Fibroblast of villous mesenchyme (primary cell): ENCODE measurements at regions not wholly inside any gene's neighbourhood (a gene's known extent, or its start where the extent isn't known, plus 50 kb on each side); places are given as distances from the start of the nearest gene placed in this dataset.

Source experiments
- DNase-seq: peaks from one replicate; pipeline ENCODE4 v3.0.0-alpha.2; 2010; ENCODE audit warnings: low read depth
- H3K4me3 ChIP-seq: 2 replicates; pipeline ENCODE4 v1.5.1; 2011; ENCODE audit warnings: low read depth, mild to moderate bottlenecking, low read length
- TF ChIP-seq, protein P1 (sequence below): IDR thresholded peaks from 2 replicates; pipeline ENCODE4 v1.5.1; 2012; ENCODE audit warnings: low read depth, mild to moderate bottlenecking, low read length; ENCODE audit not compliant: insufficient read depth

DNA sequence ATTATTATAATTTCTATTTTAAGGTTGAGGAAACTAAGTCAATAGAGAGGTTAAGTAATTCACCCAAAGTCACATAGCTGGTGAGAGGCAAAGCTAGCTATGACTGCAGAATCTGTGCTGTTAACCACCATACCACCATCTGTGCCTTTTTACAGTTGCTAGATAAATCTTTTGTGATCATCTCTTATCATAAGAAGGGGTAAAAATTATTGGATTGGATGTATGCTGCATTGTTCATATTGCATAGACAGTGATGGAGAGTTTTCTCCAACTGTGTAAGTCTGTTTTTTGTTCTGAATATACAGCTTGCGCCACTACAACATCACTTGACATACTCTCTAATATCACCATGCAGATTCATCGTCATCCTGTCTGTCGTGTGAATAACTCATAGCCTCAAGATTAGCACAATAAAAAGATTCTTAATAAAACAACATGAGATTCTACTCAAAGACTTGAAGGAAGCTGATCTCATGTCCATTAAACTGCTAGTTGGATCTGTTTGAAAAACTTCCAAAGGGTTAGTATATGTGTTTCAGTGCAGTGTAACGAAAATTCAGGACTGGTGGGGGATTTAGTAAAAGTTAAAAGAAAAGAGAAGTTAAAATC lies 495.9 kb downstream of the SPRY1 start:
- TF ChIP-seq, protein P1, sequence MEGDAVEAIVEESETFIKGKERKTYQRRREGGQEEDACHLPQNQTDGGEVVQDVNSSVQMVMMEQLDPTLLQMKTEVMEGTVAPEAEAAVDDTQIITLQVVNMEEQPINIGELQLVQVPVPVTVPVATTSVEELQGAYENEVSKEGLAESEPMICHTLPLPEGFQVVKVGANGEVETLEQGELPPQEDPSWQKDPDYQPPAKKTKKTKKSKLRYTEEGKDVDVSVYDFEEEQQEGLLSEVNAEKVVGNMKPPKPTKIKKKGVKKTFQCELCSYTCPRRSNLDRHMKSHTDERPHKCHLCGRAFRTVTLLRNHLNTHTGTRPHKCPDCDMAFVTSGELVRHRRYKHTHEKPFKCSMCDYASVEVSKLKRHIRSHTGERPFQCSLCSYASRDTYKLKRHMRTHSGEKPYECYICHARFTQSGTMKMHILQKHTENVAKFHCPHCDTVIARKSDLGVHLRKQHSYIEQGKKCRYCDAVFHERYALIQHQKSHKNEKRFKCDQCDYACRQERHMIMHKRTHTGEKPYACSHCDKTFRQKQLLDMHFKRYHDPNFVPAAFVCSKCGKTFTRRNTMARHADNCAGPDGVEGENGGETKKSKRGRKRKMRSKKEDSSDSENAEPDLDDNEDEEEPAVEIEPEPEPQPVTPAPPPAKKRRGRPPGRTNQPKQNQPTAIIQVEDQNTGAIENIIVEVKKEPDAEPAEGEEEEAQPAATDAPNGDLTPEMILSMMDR, result no peak
- DNase-seq, result peak; percentile 78
- no peak overlapping the region for H3K4me3 ChIP-seq

DNA sequence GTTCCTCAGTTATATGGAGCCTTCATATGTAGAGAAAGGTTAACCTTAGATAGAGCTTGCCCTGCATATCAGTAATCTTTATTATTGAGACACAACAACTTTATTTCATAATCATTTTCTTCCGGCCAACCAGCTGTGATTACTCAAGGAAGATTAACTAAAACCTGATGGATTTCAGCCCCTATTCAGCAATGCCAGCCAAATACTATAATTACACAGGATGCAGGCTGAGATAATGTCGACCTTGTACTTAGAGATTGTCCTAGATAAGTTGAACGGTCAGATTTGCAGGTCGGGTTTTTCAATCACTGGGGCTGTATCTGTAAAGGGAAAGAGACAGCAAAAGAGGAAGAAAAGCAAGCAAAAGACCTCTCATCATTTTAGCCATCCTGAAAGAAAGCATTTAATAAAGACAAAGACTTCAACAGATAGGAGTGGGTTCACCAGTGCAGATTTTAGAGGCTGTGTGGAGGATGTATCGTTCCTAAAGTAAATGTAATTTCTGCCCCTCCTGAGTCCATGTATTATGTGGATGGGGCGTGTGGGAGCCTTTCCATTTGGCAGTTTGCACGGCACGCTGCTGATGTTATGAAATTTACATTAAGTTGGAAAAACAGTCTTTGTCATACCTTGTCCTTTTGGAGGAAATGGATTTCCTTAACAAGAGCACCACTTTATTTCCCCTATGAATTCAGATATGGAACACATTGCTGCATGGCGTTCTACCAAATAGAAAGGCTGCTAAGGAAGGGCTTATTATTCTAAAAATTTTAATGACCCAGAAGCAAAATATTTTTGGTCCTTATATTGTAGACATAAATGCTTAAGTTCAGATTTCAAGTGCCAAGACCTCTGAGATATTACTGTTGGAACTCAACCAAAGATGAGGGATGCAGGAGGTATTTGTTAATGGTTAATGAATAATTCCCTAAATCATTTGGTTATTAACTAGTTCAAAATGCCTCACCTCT lies 496.7 kb downstream of the SPRY1 start:
- DNase-seq, result peak; percentile 90
- H3K4me3 ChIP-seq, result no peak overlapping the region
- TF ChIP-seq, protein P1, result no peak

DNA sequence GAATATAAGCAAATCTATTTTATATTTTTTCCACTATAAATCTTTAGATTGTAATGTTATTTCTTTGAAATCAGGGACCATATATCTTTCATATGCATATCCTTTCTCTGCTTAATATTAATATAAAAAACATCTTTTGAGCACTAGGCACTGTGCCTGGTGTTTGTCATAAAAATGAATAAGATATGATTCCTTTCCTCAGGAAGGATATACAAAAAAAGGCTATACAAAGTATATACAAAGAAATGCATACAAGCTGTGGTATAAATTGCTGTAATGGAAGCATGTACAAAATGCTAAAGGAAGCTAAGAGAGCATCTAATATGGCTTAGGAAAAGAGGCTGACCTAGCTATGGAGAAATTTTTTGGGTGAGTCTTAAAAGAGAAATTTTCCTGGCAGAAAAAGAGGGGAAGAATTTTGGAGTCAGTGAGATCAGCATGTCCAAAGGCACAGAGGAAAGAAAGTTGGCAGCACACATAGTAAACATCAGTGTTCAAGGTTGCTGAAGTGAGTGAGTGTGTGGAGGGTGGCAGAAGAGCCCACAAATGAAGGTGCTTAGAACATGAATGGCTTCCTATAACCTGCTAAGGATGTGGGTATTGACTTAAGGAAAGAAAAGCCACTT lies 500.0 kb downstream of the SPRY1 start:
- no peak for DNase-seq
- TF ChIP-seq, protein P1, result no peak

GRCh38 chr4:123898946-123899666 lies 502.5 kb downstream of the SPRY1 start:
- TF ChIP-seq, protein P1, result no peak
- H3K4me3 ChIP-seq, result no peak overlapping the region
- no peak for DNase-seq

More for the DNA sequence above, 500.0 kb downstream of the SPRY1 start:
- no peak overlapping the region for H3K4me3 ChIP-seq

GRCh38 chr4:123904882-123905281 lies 508.3 kb downstream of the SPRY1 start:
- TF ChIP-seq, protein P1, result no peak
- no peak for DNase-seq
- no peak overlapping the region for H3K4me3 ChIP-seq

GRCh38 chr4:123913598-123913997 lies 517.0 kb downstream of the SPRY1 start:
- no peak overlapping the region for H3K4me3 ChIP-seq
- TF ChIP-seq, protein P1, result no peak
- no peak for DNase-seq
